NOMO-1 (cell line): ENCODE measurements at regions not wholly inside any gene's neighbourhood (a gene's known extent, or its start where the extent isn't known, plus 50 kb on each side); places are given as distances from the start of the nearest gene placed in this dataset.

ENCODE experiments used
- DNase-seq, 2 experiments: peaks; one replicate each; lab custom pipeline; 2025; ENCODE audit not compliant: unreplicated experiment in 2 of 2; lab: John Stamatoyannopoulos, UW

DNA sequence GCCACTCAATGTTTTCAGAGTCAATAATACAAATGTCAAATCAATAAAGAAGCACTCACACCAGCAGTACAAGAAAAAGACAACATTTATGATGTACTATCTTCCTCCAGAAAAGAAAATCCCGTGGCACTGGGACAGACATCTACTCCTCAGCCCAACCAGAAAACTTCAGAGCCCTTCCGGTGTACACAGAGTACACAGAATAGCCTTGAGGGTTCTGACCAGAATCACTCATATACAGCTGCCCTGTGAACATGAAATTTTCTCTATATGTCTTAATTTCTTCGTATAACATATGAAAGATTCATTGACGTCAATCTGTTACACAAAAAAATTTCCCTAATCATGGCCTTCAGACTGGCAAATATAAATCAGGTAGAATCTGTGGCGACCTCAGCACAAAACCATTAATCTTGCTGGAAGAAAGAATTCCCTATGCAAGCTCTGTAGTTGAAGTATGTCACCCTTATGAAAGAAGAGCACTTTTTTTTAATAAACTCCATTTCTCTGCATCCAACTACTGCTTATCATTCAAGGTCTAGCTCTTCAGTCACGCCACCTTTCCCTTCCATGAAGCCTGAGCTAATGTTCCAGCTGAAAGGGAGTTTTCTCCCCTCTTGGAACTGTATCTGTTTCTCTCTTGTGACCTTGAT, 53.8 kb upstream of the PLAAT1 start:
- no peak for DNase-seq

DNA sequence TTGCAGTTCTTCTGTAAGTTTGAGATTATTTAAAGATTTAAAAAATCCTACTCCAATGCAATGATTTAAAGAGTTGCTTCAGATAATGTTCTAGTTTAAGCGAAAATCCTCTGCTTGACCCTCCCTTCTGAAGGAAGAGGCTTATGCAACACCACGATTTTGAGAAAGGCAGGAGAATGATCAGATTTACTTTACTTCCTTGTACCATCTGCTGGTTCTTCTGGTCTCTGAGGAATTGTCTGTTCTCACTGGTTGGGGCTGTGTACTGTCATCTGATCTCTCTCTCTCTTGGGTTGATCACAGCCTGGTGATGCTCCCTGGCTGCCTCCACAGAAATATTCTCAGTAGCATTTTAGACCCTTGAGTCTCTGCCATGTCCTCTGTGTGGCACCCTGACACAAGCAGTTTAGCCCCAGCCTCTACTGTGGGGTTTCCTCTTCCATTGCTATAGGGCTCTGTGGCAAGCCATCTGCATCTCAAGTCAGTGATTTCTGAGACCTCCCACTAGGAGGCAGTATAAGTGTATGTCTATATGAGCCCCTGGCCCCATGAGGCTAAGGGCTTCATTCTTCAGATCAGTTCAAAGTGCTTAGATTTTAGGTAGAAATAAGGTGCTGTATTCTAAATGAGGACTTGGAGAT, 50.8 kb upstream of the PLAAT1 start:
- peak; percentile 56 to 57 for DNase-seq
